ENCODE measurements at regions not wholly inside any gene's neighbourhood (a gene's known extent, or its start where the extent isn't known, plus 50 kb on each side); places are given as distances from the start of the nearest gene placed in this dataset.

DNA sequence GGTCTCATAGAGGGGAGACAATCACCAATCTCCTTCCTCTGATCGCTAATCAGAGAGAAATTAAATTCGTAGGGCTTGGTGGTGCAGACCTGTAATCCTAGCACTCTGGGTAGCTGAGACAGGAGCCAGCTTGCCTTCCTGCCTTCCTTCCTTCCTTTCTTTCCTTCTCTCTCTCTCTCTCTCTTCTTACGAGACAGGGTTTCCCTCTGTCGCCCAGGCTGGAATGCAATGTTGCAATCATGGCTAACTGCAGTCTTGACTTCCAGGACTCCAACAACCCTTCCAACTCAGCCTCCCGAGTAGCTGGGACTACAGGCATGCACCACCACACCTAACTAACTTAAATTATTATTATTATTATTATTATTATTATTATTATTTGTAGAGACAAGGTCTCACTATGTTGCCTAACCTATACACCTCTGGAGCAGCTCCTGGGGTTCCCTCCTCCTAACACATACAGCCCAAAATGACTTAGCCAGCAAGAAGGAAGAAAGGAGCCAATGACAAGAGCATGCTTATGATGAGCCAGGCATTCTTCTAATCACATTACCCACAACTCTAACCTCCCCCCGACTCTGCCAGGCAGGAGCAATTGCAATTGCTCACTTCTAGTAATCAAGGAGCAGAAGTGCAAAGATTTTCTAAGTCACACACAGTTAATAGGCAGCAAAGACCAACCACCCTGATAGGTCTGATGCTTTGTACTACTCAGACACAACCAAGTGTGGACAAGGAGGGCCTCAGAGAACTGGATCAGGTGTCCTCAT, 105.4 kb upstream of the F3 start:
- TF ChIP-seq EZH2 (IDR thresholded peaks at IDR 0.05; ENCODE audit: insufficient read depth, poor library complexity, severe bottlenecking) (no peak), EZH2phosphoT487 (IDR thresholded peaks at IDR 0.05; ENCODE audit: insufficient read depth, low read depth) (no peak)
